ENCODE measurements at regions not wholly inside any gene's neighbourhood (a gene's known extent, or its start where the extent isn't known, plus 50 kb on each side); places are given as distances from the start of the nearest gene placed in this dataset.

DNA sequence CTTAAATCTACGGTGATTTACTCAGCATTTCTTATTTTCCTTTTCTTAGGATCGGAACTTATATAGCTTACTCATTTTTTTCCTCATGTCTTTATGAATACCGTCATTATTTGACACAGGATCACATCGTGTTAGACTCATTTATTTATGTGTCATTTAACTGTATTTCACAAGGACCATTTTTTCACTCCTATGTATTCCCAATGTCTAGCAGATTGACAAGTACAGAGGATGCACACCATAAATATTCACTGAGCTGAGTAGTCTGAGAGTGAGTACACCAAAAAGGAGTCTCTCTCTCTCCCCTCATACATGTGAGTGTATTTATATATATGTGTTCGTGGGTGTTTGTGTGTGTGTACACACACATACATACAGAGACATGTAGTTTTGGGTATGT is 573.5 kb downstream of the RNF144A start:
- H3K4me1 ChIP-seq (ENCODE audit: control insufficient read depth in 4 of 4, insufficient read depth in 4 of 4, low read length in 3 of 4) = no peaks in the 10 kb centered on the region
- 83% methylated on average over 5 of the region's 5 CpGs for WGBS
- TF ChIP-seq RAD21 (IDR thresholded peaks at IDR 0.05) (no peak), HNF4G (IDR thresholded peaks at IDR 0.05) (no peak), GABPA (IDR thresholded peaks at IDR 0.05 in 1 of 2, conservative IDR thresholded peaks at IDR 0.05 in 1 of 2) (no peak), HNF4A (conservative IDR thresholded peaks at IDR 0.05) (no peak), CTCF (IDR thresholded peaks at IDR 0.05; ENCODE audit: low read depth, low read length, missing input control) (no peak)
- no peaks in the 10 kb centered on the region for H3K36me3 ChIP-seq (ENCODE audit: control insufficient read depth in 4 of 4, insufficient read depth in 3 of 4, low read depth in 1 of 4, low read length in 3 of 4)
- DNase-seq (ENCODE audit: low spot score) = no peak
- no peak overlapping the region for H3K27ac ChIP-seq (ENCODE audit: low read depth in 1 of 2, low read length in 2 of 2)
- no peak overlapping the region for H3K9ac ChIP-seq (ENCODE audit: low read depth in 1 of 2, low read length in 2 of 2)
- no peaks in the 10 kb centered on the region for H3K9me3 ChIP-seq (ENCODE audit: control insufficient read depth in 4 of 4, low read length in 3 of 4)
- no peaks in the 10 kb centered on the region for H3K27me3 ChIP-seq (ENCODE audit: control insufficient read depth in 4 of 4, insufficient read depth in 4 of 4, low read length in 3 of 4)
- H3K4me3 ChIP-seq (ENCODE audit: low read depth in 1 of 3, low read length in 3 of 3) = no peak overlapping the region

- no peak overlapping the region for H3K27ac ChIP-seq (ENCODE audit: low read depth in 1 of 2, low read length in 2 of 2)
- DNase-seq (ENCODE audit: low spot score) = no peak
- TF ChIP-seq YY1 (IDR thresholded peaks at IDR 0.05) (no peak), FOXA1 (IDR thresholded peaks at IDR 0.05) (peak; percentile 82), RXRA (IDR thresholded peaks at IDR 0.05) (peak in 1 of 2 donors; percentile 4), FOXA2 (IDR thresholded peaks at IDR 0.05) (peak; percentile 87)
- TF ChIP-seq, protein P1, sequence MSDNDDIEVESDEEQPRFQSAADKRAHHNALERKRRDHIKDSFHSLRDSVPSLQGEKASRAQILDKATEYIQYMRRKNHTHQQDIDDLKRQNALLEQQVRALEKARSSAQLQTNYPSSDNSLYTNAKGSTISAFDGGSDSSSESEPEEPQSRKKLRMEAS (IDR thresholded peaks at IDR 0.05) = no peak
- H3K36me3 ChIP-seq (ENCODE audit: control insufficient read depth in 4 of 4, insufficient read depth in 3 of 4, low read depth in 1 of 4, low read length in 3 of 4) = no peaks in the 10 kb centered on the region
- H3K4me3 ChIP-seq (ENCODE audit: low read depth in 1 of 3, low read length in 3 of 3) = no peak overlapping the region
- no peaks in the 10 kb centered on the region for H3K9me3 ChIP-seq (ENCODE audit: control insufficient read depth in 4 of 4, low read length in 3 of 4)
- H3K4me1 ChIP-seq (ENCODE audit: control insufficient read depth in 4 of 4, insufficient read depth in 4 of 4, low read length in 3 of 4) = no peaks in the 10 kb centered on the region
- no peaks in the 10 kb centered on the region for H3K27me3 ChIP-seq (ENCODE audit: control insufficient read depth in 4 of 4, insufficient read depth in 4 of 4, low read length in 3 of 4)
- no peak overlapping the region for H3K9ac ChIP-seq (ENCODE audit: low read depth in 1 of 2, low read length in 2 of 2)
- 31% methylated on average over 1 of the region's 1 CpG for WGBS
Observed at GRCh38 chr2:7492719-7493118, 575.5 kb downstream of the RNF144A start.

- Histone ChIP-seq H3K27me3 (ENCODE audit: control insufficient read depth in 4 of 4, insufficient read depth in 4 of 4, low read length in 3 of 4) (peaks cover 0 to 2% (median 0%) of the 10 kb centered on the region in 4 donors), H3K9me3 (ENCODE audit: control insufficient read depth in 4 of 4, low read length in 3 of 4) (no peaks in the 10 kb centered on the region), H3K36me3 (ENCODE audit: control insufficient read depth in 4 of 4, insufficient read depth in 3 of 4, low read depth in 1 of 4, low read length in 3 of 4) (no peaks in the 10 kb centered on the region), H3K4me1 (ENCODE audit: control insufficient read depth in 4 of 4, insufficient read depth in 4 of 4, low read length in 3 of 4) (no peaks in the 10 kb centered on the region), H3K9ac (ENCODE audit: low read depth in 1 of 2, low read length in 2 of 2) (no peak overlapping the region), H3K27ac (ENCODE audit: low read depth in 1 of 2, low read length in 2 of 2) (no peak overlapping the region), H3K4me3 (ENCODE audit: low read depth in 1 of 3, low read length in 3 of 3) (no peak overlapping the region)
- DNase-seq (ENCODE audit: low spot score) = no peak
- no peak for TF ChIP-seq REST (IDR thresholded peaks at IDR 0.05)
- TF ChIP-seq FOXA2 (IDR thresholded peaks at IDR 0.05) = no peak
- TF ChIP-seq, protein P2, sequence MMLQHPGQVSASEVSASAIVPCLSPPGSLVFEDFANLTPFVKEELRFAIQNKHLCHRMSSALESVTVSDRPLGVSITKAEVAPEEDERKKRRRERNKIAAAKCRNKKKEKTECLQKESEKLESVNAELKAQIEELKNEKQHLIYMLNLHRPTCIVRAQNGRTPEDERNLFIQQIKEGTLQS (IDR thresholded peaks at IDR 0.05) = no peak
- TF ChIP-seq YY1 (IDR thresholded peaks at IDR 0.05) = no peak
- no peak for TF ChIP-seq HNF4A (conservative IDR thresholded peaks at IDR 0.05)
- no peak for TF ChIP-seq JUND (IDR thresholded peaks at IDR 0.05)
- TF ChIP-seq TAF1 (conservative IDR thresholded peaks at IDR 0.05) = no peak
- no peak for TF ChIP-seq SP1 (IDR thresholded peaks at IDR 0.05)
- TF ChIP-seq RXRA (IDR thresholded peaks at IDR 0.05) = no peak
- no peak for TF ChIP-seq RAD21 (IDR thresholded peaks at IDR 0.05)
- TF ChIP-seq, protein P1 (IDR thresholded peaks at IDR 0.05) = no peak
- TF ChIP-seq, protein P3, sequence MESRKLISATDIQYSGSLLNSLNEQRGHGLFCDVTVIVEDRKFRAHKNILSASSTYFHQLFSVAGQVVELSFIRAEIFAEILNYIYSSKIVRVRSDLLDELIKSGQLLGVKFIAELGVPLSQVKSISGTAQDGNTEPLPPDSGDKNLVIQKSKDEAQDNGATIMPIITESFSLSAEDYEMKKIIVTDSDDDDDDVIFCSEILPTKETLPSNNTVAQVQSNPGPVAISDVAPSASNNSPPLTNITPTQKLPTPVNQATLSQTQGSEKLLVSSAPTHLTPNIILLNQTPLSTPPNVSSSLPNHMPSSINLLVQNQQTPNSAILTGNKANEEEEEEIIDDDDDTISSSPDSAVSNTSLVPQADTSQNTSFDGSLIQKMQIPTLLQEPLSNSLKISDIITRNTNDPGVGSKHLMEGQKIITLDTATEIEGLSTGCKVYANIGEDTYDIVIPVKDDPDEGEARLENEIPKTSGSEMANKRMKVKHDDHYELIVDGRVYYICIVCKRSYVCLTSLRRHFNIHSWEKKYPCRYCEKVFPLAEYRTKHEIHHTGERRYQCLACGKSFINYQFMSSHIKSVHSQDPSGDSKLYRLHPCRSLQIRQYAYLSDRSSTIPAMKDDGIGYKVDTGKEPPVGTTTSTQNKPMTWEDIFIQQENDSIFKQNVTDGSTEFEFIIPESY (IDR thresholded peaks at IDR 0.05) = no peak
- TF ChIP-seq CTCF (IDR thresholded peaks at IDR 0.05; ENCODE audit: low read depth, low read length, missing input control) = no peak
- no peak for TF ChIP-seq EGR1 (IDR thresholded peaks at IDR 0.05; ENCODE audit: low read depth in 2 of 2)
- TF ChIP-seq HNF4G (IDR thresholded peaks at IDR 0.05) = no peak
- TF ChIP-seq GABPA (IDR thresholded peaks at IDR 0.05 in 1 of 2, conservative IDR thresholded peaks at IDR 0.05 in 1 of 2) = no peak
- no peak for TF ChIP-seq FOXA1 (IDR thresholded peaks at IDR 0.05)
- no peak for TF ChIP-seq NR2F2 (IDR thresholded peaks at IDR 0.05)
- WGBS = 72% methylated on average over 4 of the region's 4 CpGs
Observed at GRCh38 chr2:7497178-7497577, 580.0 kb downstream of the RNF144A start.
